ELR (cell line): ENCODE measurements at regions not wholly inside any gene's neighbourhood (a gene's known extent, or its start where the extent isn't known, plus 50 kb on each side); places are given as distances from the start of the nearest gene placed in this dataset.

Experiments used
- DNase-seq: peaks from one replicate; pipeline ENCODE4 v3.0.0-alpha.2; 2015; ENCODE audit warnings: low read depth

DNA sequence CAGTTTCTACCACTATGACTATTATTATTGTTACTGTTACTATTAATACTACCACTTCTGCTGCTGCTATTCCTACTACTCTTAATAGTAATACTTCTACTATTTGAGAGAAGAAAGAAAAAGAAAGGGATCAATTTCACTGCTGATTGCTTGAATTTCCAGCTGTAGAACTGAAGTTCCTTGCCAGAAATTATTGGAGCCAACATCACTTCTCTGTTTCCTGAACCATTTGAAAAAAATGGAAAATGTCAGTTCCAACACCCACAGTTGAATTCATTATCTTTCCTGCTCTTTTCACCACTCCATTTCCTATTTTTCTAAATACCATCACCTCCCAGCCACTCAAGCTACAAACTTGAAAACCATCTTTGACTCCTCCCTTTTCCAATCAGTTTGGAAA lies 54.1 kb upstream of the PIK3C2G start:
- DNase-seq = no peak

DNA sequence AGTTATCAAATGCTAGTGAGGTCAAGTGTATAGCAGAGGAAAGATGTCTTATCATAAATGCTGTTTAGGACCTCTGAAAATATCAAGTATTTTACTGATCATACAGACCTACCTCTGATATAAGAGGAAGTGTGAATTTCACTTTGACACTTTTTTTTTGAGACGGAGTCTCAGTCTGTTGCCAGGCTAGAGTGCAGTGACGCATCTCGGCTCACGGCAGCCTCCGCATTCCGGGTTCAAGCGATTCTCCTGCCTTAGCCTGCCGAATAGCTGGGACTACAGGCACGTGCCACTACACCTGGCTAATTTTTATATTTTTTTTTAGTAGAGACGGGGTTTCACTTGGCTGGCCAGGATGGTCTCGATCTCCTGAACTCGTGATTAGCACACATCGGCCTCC lies 55.1 kb upstream of the PIK3C2G start:
- DNase-seq = no peak

DNA sequence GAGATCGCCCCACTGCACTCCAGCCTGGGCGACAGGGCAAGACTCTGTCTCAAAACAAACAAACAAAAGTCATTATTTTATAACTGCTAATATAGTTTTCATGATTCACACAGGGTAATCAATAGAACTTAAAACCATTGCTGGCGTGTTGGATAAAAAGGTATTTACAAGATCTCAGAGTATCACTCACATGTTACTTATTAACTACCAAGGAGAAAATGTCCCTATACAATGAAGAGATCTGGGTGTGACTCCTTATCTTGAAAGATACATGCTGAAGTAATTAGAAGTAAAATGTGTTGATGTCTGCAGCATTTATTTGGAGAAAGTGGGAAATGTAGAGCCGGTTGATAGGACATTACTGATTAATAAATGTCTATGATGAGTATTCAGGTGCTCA lies 57.3 kb upstream of the PIK3C2G start:
- DNase-seq = no peak

DNA sequence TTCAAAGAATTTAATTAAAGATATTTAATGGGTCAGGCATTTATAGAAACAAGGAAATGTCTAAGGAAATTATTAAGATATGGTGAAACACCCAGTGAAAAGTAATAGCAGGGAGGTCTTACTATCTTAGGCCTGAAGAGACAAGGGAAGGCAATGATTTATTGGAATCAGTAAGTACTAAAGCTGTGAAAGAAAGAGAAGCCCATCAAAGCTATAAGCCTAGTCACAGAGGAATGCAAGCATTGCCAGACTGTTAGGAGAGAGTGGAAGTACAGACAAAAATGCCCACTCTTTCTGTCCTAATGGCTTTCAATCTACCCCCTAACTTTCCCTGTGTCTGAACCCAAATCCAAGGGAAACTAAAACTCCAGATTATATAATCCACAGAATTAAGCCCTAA lies 69.2 kb upstream of the PIK3C2G start:
- no peak for DNase-seq

DNA sequence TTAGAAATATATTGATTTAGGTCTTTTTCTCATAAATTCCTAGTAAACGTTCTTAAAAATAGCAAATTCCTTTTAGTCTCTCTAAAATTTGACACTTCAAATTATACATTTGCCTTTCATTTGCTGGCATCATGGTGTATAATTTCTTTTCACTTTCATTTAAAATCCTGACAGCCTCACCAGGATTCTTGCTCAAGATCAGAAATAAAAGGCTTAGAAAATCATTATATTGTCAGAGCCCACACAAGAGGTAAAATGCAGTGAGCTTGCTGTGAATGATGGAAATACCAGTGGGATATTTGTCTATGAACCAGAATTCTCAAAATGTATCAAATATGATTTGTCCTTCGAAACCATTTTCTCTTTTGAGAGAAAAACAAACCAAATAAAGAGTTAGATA lies 78.2 kb upstream of the PIK3C2G start:
- DNase-seq = no peak

DNA sequence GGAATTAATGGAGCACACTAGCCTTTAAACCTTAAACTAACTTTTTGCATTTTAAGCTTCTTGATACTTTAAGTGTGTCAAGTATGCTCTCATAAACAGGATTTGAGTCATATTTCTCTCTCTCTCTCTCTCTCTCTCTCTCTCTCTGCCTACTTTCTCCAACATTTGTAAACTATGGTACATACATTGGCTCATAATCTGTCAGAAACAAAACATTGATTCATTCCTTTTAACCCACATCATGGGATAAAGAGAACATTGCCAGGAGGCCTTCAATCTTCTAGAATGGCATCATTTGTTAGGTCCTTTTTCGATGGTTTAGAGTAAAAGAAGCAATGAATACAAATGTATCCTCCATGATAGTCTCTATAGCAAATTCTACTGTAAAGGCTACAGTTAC lies 81.6 kb upstream of the RERGL start:
- DNase-seq = peak; percentile 32

DNA sequence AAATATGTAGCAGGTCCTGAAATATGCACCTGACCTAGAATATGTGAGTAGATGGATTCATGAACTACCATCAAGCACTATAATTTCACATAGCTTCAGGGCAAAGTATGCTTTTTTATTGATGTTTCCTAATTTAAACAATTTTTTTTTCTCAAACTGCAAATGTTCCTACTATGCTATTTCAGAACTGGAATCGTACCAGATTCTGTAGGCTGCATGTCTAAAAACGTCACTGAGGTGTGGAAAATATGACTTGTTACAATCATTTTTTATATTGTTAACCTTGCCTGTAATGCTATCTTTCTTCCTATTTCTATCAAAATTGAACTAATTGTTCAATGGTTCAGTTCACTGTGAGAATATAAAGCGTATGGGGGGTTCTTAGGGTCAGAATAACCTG lies 78.0 kb upstream of the RERGL start:
- DNase-seq = no peak

DNA sequence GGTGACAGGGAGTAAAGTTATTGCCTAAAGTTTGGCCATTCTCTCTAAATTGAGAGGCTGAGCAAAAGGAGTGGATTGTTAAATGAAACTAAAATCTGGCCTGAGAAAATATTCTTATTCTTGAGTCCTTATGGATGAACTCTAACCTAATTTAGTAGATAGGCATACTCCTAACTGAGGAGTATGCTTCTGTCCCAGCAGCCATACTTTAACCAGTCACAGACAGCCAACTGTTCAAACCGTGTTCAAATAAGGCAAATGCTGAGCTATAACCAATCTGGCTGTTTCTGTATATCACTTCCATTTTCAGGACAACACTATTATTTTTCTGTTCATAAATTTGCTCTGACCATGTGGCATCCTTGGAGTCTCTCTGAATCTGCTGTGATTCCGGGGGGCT lies 75.9 kb upstream of the RERGL start:
- DNase-seq = no peak

DNA sequence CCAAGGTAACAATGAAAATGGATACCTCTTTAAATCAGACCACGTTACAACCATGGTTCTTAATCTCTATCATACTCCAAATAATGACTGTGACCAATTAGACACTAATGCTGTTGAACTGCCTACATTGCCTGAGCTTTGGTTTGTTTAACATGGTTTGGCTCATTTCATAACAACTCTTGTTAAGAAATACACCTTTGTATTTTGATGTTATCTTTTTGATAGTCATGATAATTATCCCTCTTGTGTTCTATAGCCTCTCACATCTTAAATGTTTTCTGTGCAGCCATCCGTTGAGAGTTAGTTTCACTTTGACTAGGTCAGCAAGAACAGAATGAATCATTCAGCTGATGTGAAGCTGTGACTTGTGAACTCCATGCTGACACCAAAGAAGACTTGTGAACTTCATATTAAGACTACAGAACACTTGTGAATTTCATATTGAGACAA lies 75.5 kb upstream of the RERGL start:
- peak; percentile 67 for DNase-seq

DNA sequence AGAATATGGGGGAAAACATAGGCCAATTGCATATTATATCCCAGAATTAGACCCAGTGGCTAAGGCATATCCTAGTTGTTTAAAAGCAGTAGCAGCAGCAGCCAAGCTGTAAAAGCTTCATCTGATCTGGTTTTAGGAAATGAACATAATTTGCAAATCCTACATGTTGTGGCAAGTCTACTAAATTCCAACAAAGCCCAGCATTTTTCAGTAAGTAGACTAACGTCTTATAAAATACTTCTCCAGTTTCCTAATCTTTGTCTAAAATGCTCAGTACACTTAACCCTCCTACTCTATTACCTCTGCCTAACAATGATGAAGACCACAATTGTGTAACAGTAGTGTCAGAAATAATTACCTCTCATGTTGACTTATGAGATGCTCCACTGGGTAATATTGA lies 70.9 kb upstream of the RERGL start:
- no peak for DNase-seq

DNA sequence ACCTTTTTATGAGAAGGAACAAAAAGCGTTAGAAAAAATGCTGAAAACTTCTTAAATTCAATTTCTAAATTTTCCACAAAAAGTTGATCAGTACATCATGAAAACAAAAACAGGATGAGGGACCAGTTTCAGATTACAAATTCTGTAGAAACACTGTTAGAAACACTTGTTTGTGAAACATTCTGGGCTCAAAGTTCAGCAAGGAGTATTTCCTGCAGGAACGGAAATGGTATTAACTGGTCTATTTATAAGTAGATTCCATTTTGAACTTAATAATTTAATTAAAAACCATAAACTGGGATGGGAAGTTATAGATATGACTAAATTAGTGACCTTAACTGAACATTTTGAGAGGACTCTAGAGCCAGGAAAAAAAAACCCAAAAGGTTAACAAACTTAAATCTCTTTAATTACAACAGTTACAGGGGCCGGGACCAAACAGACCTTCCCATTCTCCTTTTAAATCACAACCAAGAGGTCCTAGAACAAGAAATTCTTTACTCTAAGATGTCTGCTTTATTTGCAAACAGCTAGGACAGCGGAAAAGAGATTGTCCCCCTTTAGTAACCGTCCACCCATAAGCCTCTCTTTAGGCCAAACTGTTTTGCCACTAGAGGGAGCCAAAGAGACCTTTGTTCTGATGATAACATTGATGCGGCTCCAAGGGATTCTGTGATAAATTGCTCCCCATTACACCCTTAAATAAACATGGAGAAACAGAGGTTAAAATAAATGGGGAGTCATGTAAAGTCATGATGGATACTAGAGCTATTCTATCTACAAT lies 69.0 kb upstream of the RERGL start:
- peak; percentile 70 for DNase-seq

DNA sequence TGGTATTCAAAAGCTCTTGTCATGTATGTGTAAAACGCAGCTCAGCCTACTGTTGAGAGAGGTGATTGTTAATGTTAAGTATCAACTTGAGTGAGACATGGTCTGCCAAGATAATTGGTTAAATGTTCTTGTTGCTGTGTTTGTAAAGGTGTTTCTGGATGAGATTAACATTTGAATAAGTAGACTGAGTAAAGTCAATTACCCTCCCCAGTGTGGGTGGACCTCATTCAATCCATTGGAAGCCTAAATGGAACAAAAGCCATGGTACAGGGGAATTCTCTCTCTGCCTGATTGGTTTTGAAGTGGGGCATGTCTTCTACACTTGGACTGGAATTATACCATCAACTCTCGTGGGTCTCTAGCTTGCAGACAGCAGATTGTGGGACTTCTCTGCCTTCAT lies 63.8 kb upstream of the RERGL start:
- DNase-seq = no peak

DNA sequence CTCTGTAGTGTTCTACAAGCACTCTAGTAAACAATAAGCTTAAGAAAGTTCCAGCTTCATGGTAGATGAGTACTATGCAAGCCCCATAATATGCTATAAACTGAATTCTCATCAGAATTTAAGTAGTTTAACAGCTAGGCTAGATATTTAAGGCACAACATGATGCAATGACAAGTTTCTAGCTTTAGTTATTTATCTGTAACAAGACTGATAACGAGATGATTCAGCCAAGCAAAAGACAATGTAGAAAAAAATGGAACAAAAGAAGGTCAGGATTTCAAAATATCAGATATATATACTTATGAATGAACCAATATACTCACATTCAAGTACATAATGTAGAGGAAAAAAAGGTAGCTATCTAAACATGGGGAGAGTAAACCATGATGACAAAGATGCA lies 61.0 kb upstream of the RERGL start:
- DNase-seq = no peak

DNA sequence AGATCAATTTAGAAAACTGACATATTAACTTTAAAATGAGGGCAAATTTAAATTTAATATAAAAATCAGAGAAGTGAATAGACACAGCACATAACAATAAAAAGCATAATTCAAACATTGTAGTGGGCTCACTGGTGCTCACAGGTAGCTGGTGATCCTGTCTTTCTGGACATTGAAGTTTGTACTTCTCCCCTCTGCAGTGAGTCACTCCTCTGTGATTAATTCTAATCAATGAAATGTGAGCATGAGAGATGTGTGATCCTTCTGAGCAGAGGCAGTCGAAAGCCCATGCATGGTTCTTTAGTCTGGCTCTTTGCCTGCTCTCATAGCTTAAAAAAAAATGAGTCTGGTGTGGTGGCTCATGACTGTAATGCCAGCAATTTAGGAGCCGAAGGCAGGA lies 59.0 kb upstream of the RERGL start:
- DNase-seq = peak; percentile 23

DNA sequence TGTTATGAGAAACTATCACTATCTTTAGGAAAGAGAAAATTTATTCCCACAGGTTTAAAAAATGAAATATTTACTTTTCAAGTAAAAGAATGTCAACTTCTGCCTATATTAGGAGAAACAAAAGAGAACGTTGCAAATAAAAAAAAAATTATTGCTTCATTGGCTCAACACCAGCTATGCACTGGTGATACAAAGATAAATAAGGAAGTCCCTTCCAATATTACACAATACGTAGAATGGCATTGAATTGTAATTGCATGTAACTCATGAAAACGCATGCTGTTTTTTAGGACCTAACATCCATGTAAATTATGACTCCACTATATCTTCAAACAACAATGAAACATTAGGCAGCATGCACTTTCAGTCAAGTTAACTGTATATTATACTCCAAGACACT lies 56.4 kb upstream of the RERGL start:
- no peak for DNase-seq

DNA sequence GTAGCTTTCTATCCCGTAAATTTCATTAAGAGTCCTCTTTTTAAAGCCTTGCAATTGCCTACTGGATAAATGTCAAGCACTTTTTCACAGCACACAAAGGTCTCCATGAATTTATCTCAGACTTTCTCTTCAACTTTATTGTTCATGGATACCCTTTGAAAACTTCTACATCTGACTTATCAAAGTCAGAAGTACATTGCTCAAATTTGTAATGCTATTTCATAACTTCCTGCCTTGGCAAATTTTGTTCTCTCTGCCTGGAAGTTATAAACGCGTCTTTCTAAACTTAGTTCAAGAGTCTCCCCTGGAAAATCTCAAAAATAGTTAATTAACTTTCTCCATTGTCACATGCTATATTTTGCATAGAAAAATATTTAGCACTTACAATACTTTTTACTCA lies 55.9 kb upstream of the RERGL start:
- no peak for DNase-seq

DNA sequence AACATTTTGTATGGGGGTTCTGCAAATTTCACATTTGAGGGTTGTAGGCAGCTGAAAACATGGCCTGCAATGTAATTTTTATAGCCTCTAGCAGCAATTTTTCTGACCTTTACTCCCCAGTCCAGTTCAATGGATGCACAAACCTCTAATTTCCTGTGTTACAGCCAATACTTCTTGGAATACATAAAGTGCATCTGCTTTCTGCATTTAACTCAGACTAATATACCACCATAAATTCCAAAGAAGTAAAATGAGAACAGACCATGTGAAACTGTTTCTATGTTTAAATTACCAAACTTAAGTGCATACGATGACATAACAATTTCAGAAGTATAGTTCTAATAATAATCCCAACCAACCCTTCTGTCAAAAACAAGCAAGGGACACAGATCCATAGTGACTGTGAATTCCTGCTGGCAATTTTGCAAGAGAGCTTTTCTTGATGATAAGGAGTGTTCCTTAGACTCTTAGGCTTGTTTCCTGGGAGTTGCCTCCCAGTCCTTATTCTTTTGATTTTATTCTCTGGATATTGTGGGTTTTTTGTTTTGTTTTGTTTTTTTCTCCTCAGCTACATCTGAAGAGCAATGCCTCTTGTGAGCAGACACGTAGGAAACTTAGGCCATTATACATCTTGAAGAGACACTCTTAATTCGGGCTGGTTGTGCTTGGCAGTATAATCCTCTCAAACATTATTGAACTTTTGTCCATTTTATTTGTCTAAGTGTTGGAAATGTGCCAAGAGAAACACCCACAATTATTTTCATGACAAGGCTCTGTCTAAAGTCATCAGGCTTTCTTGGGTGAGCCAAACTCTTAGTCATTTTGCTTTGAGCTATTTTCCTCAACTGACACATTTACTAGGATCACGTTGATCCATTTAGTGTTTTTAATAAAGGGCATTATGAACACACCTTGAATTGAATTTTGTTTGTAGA lies 51.3 kb upstream of the RERGL start:
- peak; percentile 77 for DNase-seq

DNA sequence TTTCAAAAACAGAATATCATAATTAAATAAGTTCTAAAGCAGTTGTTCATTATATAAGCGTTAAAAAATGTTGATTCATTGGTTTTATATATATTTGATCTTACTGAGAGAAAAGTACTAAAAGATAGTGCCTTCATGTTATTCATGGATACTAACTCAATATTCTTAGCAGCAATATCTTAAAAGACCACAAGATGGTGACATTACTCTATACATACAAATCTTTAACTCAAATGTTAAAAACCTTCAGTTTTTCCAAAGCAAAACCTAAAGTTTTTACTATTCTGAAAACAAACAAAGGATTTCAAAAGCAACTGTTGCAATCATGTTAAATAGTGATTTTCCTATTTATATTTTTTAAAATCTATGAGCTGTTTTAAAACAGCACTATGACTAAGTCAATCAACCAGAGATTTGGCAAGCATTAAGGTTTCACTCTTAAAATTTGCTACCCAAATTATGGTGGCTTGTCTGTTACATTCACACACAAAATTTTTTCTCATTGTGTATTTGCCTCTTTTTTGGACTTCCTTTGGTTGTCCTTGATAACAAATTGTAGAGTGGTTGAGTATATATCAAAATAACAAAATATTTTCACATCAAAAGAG lies 50.1 kb upstream of the RERGL start:
- peak; percentile 57 for DNase-seq
